ENCODE measurements at regions not wholly inside any gene's neighbourhood (a gene's known extent, or its start where the extent isn't known, plus 50 kb on each side); places are given as distances from the start of the nearest gene placed in this dataset.

DNA sequence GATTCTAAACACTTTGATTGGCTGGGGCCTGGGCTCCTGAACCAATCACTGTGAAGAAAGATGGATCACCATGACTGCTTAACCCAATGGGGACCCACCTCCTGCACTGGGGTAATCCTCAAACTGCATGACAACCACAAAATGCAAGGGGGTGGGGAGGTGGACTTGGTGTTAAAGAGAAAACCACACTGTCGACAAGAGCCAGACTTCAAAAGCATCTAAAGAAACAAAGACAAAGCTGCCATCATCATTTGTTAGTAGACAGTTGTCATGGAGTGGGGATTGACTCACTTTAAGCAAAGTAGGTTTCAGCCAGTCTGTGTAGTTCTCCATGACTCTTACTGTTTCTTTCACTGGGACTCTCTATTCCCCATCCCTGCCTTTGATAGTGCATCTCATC lies 433.8 kb downstream of the PLPP3 start:
- H3K36me3 ChIP-seq (replicated peaks in 1 of 2; ENCODE audit: control insufficient read depth in 2 of 2, insufficient read depth in 2 of 2, low read length in 2 of 2): no peaks in the 10 kb centered on the region
- H3K23ac ChIP-seq (ENCODE audit: low read depth, low read length, poor library complexity): no peak overlapping the region
- H4K91ac ChIP-seq (ENCODE audit: low read depth, low read length, poor library complexity): no peak overlapping the region
- no peak overlapping the region for H2BK120ac ChIP-seq (ENCODE audit: low read depth, low read length)
- no peak overlapping the region for H3K4ac ChIP-seq (ENCODE audit: low read length)
- WGBS, 2 donors (ENCODE audit: extremely low coverage in 2 of 2, insufficient read length in 2 of 2, insufficient replicate concordance in 1 of 2): no CpG with 5 or more reads among the region's 1 CpG
- no peaks in the 10 kb centered on the region for H3K9me3 ChIP-seq (replicated peaks in 1 of 2; ENCODE audit: control insufficient read depth in 2 of 2, insufficient read depth in 1 of 2, low read depth in 1 of 2, low read length in 2 of 2)
- H3K27me3 ChIP-seq (ENCODE audit: control insufficient read depth in 3 of 3, insufficient read depth in 3 of 3, low read depth in 1 of 3, low read length in 3 of 3): no peaks in the 10 kb centered on the region
- no peak overlapping the region for H3K14ac ChIP-seq (ENCODE audit: low read length)
- H3K4me2 ChIP-seq (ENCODE audit: insufficient read depth, low read length, poor library complexity, severe bottlenecking): no peak overlapping the region
- no peak overlapping the region for H2BK12ac ChIP-seq (ENCODE audit: low read length)
- H2AK5ac ChIP-seq (ENCODE audit: low read depth, low read length): no peak overlapping the region
- no peaks in the 10 kb centered on the region for H3K79me1 ChIP-seq (ENCODE audit: low read depth, low read length)
- H2BK15ac ChIP-seq (ENCODE audit: low read length): no peak overlapping the region
- no peak overlapping the region for H4K8ac ChIP-seq (ENCODE audit: low read depth, low read length)
- peak overlapping the region; percentile 42 for H2AFZ ChIP-seq (ENCODE audit: low read length)
- no peak overlapping the region for H3K9ac ChIP-seq (ENCODE audit: low read depth, low read length, poor library complexity)
- no peaks in the 10 kb centered on the region for H3K4me1 ChIP-seq (ENCODE audit: control insufficient read depth in 2 of 2, insufficient read depth in 1 of 2, low read depth in 1 of 2, low read length in 2 of 2)
- DNase-seq (ENCODE audit: low spot score): no peak
- H3K18ac ChIP-seq (ENCODE audit: low read length): no peak overlapping the region
- H3K27ac ChIP-seq (replicated peaks; ENCODE audit: low read length): no peak overlapping the region
- H2BK5ac ChIP-seq (ENCODE audit: low read length): no peak overlapping the region
- H3K4me3 ChIP-seq (ENCODE audit: low read length in 2 of 2): no peak overlapping the region

DNA sequence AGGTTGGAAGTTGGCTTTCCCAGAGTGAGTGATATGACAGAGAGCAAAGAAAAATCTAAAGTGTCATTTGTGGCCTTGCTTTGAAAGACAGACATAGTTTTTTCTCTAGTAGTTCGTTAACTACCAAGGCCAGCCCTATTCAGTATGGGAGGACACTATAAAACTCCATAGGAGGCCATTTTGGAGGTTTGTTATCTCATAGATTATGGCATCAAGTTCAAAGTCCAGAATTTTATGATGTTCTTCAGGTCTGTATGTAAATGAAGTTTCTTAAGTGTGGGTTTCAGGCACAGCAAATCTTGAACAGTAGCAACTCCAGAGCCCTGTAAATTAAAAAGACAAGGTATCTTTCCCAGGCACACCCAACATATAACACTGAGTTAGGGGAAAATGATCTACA lies 437.1 kb downstream of the PLPP3 start:
- Histone ChIP-seq H3K27me3 (ENCODE audit: control insufficient read depth in 3 of 3, insufficient read depth in 3 of 3, low read depth in 1 of 3, low read length in 3 of 3) (no peaks in the 10 kb centered on the region), H3K9me3 (replicated peaks in 1 of 2; ENCODE audit: control insufficient read depth in 2 of 2, insufficient read depth in 1 of 2, low read depth in 1 of 2, low read length in 2 of 2) (no peaks in the 10 kb centered on the region), H3K27ac (replicated peaks; ENCODE audit: low read length) (no peak overlapping the region), H3K79me1 (ENCODE audit: low read depth, low read length) (no peaks in the 10 kb centered on the region), H2BK12ac (ENCODE audit: low read length) (no peak overlapping the region), H3K4me1 (ENCODE audit: control insufficient read depth in 2 of 2, insufficient read depth in 1 of 2, low read depth in 1 of 2, low read length in 2 of 2) (peaks cover 0 to 2% of the 10 kb centered on the region in 2 donors), H3K9ac (ENCODE audit: low read depth, low read length, poor library complexity) (no peak overlapping the region), H3K14ac (ENCODE audit: low read length) (no peak overlapping the region), H2AK5ac (ENCODE audit: low read depth, low read length) (no peak overlapping the region), H2BK120ac (ENCODE audit: low read depth, low read length) (no peak overlapping the region), H3K18ac (ENCODE audit: low read length) (no peak overlapping the region), H2BK5ac (ENCODE audit: low read length) (no peak overlapping the region), H3K23ac (ENCODE audit: low read depth, low read length, poor library complexity) (no peak overlapping the region), H3K4me2 (ENCODE audit: insufficient read depth, low read length, poor library complexity, severe bottlenecking) (no peak overlapping the region), H3K4me3 (ENCODE audit: low read length in 2 of 2) (no peak overlapping the region), H3K36me3 (replicated peaks in 1 of 2; ENCODE audit: control insufficient read depth in 2 of 2, insufficient read depth in 2 of 2, low read length in 2 of 2) (no peaks in the 10 kb centered on the region), H4K91ac (ENCODE audit: low read depth, low read length, poor library complexity) (no peak overlapping the region), H4K8ac (ENCODE audit: low read depth, low read length) (no peak overlapping the region), H3K4ac (ENCODE audit: low read length) (no peak overlapping the region), H2AFZ (ENCODE audit: low read length) (no peak overlapping the region), H2BK15ac (ENCODE audit: low read length) (no peak overlapping the region)
- no peak for DNase-seq (ENCODE audit: low spot score)
- WGBS, 2 donors (ENCODE audit: extremely low coverage in 2 of 2, insufficient read length in 2 of 2, insufficient replicate concordance in 1 of 2): no CpG with 5 or more reads among the region's 1 CpG

DNA sequence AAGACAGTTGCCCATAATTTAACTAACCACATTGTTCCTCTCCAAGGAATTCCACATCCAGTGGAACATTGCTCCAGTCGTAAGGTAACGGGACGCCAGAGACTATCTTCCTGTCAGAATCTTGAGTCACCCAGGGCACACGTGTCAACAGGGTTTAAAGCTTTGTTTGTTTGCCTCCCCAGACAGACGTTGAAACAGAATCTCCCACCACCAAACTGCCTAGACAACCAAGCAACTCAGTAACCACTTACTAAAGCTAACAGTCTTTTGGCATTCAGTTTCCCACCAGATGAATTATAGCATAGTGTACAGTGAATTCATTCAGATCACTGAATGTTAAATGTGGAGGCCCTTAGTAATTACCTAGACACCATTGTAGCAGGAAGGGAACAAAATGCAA lies 439.5 kb downstream of the PLPP3 start:
- Histone ChIP-seq H2BK15ac (ENCODE audit: low read length) (no peak overlapping the region), H3K4me3 (ENCODE audit: low read length in 2 of 2) (no peak overlapping the region), H2AFZ (ENCODE audit: low read length) (no peak overlapping the region), H4K8ac (ENCODE audit: low read depth, low read length) (no peak overlapping the region), H3K4me2 (ENCODE audit: insufficient read depth, low read length, poor library complexity, severe bottlenecking) (no peak overlapping the region), H3K9ac (ENCODE audit: low read depth, low read length, poor library complexity) (no peak overlapping the region), H3K14ac (ENCODE audit: low read length) (no peak overlapping the region), H2BK12ac (ENCODE audit: low read length) (no peak overlapping the region), H3K23ac (ENCODE audit: low read depth, low read length, poor library complexity) (no peak overlapping the region), H3K4me1 (ENCODE audit: control insufficient read depth in 2 of 2, insufficient read depth in 1 of 2, low read depth in 1 of 2, low read length in 2 of 2) (peaks cover 0 to 2% of the 10 kb centered on the region in 2 donors), H3K27ac (replicated peaks; ENCODE audit: low read length) (no peak overlapping the region), H3K79me1 (ENCODE audit: low read depth, low read length) (no peaks in the 10 kb centered on the region), H3K4ac (ENCODE audit: low read length) (no peak overlapping the region), H3K9me3 (replicated peaks in 1 of 2; ENCODE audit: control insufficient read depth in 2 of 2, insufficient read depth in 1 of 2, low read depth in 1 of 2, low read length in 2 of 2) (no peaks in the 10 kb centered on the region), H2AK5ac (ENCODE audit: low read depth, low read length) (no peak overlapping the region), H2BK5ac (ENCODE audit: low read length) (no peak overlapping the region), H4K91ac (ENCODE audit: low read depth, low read length, poor library complexity) (no peak overlapping the region), H2BK120ac (ENCODE audit: low read depth, low read length) (no peak overlapping the region), H3K36me3 (replicated peaks in 1 of 2; ENCODE audit: control insufficient read depth in 2 of 2, insufficient read depth in 2 of 2, low read length in 2 of 2) (no peaks in the 10 kb centered on the region), H3K18ac (ENCODE audit: low read length) (no peak overlapping the region), H3K27me3 (ENCODE audit: control insufficient read depth in 3 of 3, insufficient read depth in 3 of 3, low read depth in 1 of 3, low read length in 3 of 3) (peaks cover 0 to 3% (median 0%) of the 10 kb centered on the region in 3 experiments)
- no CpG with 5 or more reads among the region's 5 CpGs for WGBS, 2 donors (ENCODE audit: extremely low coverage in 2 of 2, insufficient read length in 2 of 2, insufficient replicate concordance in 1 of 2)
- no peak for DNase-seq (ENCODE audit: low spot score)

DNA sequence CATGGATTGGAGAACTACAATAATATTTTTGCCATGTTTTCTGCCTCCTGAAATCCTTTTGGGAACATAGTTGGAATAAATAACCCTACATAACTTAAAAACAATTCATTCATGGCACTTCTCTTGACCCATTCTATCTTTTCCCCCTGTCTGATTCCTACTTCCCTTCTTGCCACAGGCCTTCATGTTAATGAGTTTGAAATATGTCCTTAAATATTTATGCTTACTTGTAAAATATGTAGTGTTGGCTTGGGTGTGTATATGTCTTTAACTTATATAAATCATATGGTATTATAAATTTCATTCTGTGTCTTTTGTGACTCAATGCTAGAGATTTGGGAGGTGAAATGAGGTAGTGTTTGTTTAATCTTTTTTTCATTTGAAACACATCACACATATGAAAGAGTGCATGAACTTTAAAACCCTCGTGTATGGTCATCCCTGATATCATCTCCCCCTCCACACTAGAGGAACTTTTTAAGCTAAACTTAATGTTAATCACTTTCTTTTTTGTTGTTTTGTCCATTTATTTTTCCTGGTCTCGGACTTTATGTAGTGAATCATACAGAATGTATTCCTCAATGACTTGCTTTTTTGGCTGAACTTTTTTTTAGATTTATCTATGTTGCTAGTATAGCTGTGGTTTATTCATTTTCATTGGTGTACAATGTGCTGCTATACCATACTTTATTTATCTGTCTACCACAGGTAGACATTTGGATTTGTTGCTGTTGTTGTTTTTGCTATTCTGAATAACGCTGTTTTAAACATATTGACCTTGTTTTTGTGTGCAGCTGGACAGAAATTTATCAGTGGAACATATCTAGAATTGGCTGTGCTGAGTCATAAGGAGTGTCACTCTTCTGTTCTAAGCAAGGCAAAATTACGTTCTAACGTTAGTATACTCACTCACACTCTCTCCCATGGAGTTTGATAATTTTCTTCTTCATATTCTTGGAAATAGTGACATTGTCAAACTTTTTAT lies 441.6 kb downstream of the PLPP3 start:
- peaks cover 0 to 3% (median 0%) of the 10 kb centered on the region in 3 experiments for H3K27me3 ChIP-seq (ENCODE audit: control insufficient read depth in 3 of 3, insufficient read depth in 3 of 3, low read depth in 1 of 3, low read length in 3 of 3)
- no peak overlapping the region for H3K14ac ChIP-seq (ENCODE audit: low read length)
- peaks cover 0 to 2% of the 10 kb centered on the region in 2 donors for H3K4me1 ChIP-seq (ENCODE audit: control insufficient read depth in 2 of 2, insufficient read depth in 1 of 2, low read depth in 1 of 2, low read length in 2 of 2)
- no peak overlapping the region for H3K4me2 ChIP-seq (ENCODE audit: insufficient read depth, low read length, poor library complexity, severe bottlenecking)
- no peak overlapping the region for H4K91ac ChIP-seq (ENCODE audit: low read depth, low read length, poor library complexity)
- no peak overlapping the region for H2BK15ac ChIP-seq (ENCODE audit: low read length)
- no peak overlapping the region for H2BK120ac ChIP-seq (ENCODE audit: low read depth, low read length)
- DNase-seq (ENCODE audit: low spot score): no peak
- no peak overlapping the region for H2BK12ac ChIP-seq (ENCODE audit: low read length)
- no peak overlapping the region for H2AFZ ChIP-seq (ENCODE audit: low read length)
- H3K27ac ChIP-seq (replicated peaks; ENCODE audit: low read length): no peak overlapping the region
- no peak overlapping the region for H3K18ac ChIP-seq (ENCODE audit: low read length)
- no peak overlapping the region for H4K8ac ChIP-seq (ENCODE audit: low read depth, low read length)
- no peaks in the 10 kb centered on the region for H3K9me3 ChIP-seq (replicated peaks in 1 of 2; ENCODE audit: control insufficient read depth in 2 of 2, insufficient read depth in 1 of 2, low read depth in 1 of 2, low read length in 2 of 2)
- WGBS, 2 donors (ENCODE audit: extremely low coverage in 2 of 2, insufficient read length in 2 of 2, insufficient replicate concordance in 1 of 2): no CpG with 5 or more reads among the region's 5 CpGs
- no peaks in the 10 kb centered on the region for H3K36me3 ChIP-seq (replicated peaks in 1 of 2; ENCODE audit: control insufficient read depth in 2 of 2, insufficient read depth in 2 of 2, low read length in 2 of 2)
- no peak overlapping the region for H2BK5ac ChIP-seq (ENCODE audit: low read length)
- no peaks in the 10 kb centered on the region for H3K79me1 ChIP-seq (ENCODE audit: low read depth, low read length)
- H2AK5ac ChIP-seq (ENCODE audit: low read depth, low read length): no peak overlapping the region
- H3K4me3 ChIP-seq (ENCODE audit: low read length in 2 of 2): no peak overlapping the region
- H3K23ac ChIP-seq (ENCODE audit: low read depth, low read length, poor library complexity): no peak overlapping the region
- no peak overlapping the region for H3K4ac ChIP-seq (ENCODE audit: low read length)
- H3K9ac ChIP-seq (ENCODE audit: low read depth, low read length, poor library complexity): no peak overlapping the region

Data from neuronal stem cell (in vitro differentiated cells).